NB4 (cell line): ENCODE measurements at regions not wholly inside any gene's neighbourhood (a gene's known extent, or its start where the extent isn't known, plus 50 kb on each side); places are given as distances from the start of the nearest gene placed in this dataset.
"Not testable (repeated sequence)": the region's sequence is repeated elsewhere in the genome, so short reads cannot be mapped to it uniquely, and the experiment has no call there.

Source experiments
- DNase-seq: peaks from one replicate; pipeline ENCODE4 v3.0.0; 2010; ENCODE audit warnings: low read depth
- H3K4me3 ChIP-seq: one replicate; pipeline ENCODE4 v1.5.1; 2011; ENCODE audit warnings: mild to moderate bottlenecking, low read depth, low read length, moderate library complexity
- MYC ChIP-seq: IDR thresholded peaks from 2 replicates; pipeline ENCODE4 v1.6.1; 2011; ENCODE audit warnings: low read depth, low read length
- POLR2A ChIP-seq: IDR thresholded peaks from 2 replicates; pipeline ENCODE4 v1.6.1; 2011; ENCODE audit warnings: mild to moderate bottlenecking; ENCODE audit not compliant: insufficient read length; ENCODE audit errors: extremely low read depth
- TF ChIP-seq, protein P1 (sequence below): IDR thresholded peaks from one replicate; pipeline ENCODE4 v1.5.1; 2012; ENCODE audit warnings: low read depth, low read length
- TF ChIP-seq, protein P2 (sequence below): IDR thresholded peaks from 2 replicates; pipeline ENCODE4 v1.6.1; 2011; ENCODE audit warnings: low read depth, low read length

DNA sequence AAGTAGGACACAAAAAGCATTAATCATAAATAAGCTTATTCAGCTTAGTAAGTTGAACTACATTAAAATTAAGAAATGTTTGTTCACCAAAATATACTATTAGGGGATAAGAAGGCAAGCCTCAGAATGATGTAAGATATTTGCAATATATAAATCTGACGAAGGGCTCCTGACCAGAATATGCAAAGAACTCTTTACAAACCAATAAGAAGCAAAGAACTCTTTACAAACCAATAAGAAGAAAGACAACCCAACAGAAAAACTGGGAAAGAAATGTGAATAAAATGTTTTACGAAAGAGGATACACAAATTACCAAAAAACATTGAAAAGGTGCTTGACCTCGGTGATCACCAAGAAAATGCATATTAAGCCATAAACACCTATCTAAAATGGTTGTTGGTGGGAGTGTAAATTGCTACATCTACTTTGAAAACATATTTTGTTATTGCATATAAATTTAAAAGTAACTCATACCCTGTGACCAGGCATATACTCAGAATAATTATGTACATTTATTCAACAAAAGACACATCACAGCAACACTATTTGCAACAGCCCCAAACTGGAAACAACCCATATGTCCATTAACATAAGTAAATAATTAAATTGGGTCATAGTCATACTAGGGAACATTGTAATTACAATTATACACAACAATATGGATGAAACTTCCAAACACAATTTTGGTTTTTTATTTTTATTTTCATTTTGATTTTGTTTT is 83.3 kb upstream of the CTBP2 start:
- TF ChIP-seq POLR2A: no peak
- TF ChIP-seq, protein P1, sequence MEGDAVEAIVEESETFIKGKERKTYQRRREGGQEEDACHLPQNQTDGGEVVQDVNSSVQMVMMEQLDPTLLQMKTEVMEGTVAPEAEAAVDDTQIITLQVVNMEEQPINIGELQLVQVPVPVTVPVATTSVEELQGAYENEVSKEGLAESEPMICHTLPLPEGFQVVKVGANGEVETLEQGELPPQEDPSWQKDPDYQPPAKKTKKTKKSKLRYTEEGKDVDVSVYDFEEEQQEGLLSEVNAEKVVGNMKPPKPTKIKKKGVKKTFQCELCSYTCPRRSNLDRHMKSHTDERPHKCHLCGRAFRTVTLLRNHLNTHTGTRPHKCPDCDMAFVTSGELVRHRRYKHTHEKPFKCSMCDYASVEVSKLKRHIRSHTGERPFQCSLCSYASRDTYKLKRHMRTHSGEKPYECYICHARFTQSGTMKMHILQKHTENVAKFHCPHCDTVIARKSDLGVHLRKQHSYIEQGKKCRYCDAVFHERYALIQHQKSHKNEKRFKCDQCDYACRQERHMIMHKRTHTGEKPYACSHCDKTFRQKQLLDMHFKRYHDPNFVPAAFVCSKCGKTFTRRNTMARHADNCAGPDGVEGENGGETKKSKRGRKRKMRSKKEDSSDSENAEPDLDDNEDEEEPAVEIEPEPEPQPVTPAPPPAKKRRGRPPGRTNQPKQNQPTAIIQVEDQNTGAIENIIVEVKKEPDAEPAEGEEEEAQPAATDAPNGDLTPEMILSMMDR: no peak
- TF ChIP-seq MYC: no peak
- TF ChIP-seq, protein P2, sequence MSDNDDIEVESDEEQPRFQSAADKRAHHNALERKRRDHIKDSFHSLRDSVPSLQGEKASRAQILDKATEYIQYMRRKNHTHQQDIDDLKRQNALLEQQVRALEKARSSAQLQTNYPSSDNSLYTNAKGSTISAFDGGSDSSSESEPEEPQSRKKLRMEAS: no peak
- DNase-seq: no peak
- H3K4me3 ChIP-seq: no peak overlapping the region

DNA sequence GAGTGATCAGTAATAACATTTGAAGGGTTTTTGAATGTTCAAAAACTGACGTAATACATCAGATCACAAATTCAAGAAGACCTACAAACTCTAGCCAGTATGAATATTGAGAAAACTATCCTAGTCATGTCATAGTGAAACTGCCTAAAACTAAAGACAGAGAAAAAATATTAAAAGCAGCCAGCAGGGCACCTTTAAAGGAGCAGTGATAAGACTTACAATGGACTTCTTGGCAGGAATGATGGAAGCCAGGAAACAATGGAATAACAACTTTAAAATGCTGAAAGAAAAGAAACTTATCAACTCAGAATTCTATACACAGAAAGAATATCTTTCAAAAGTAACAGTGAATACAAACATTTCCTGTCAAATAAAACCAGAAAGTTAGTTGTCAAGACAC is 78.3 kb upstream of the CTBP2 start:
- TF ChIP-seq, protein P2: no peak
- no peak for TF ChIP-seq POLR2A
- TF ChIP-seq, protein P1: no peak
- TF ChIP-seq MYC: no peak
- no peak for DNase-seq

DNA sequence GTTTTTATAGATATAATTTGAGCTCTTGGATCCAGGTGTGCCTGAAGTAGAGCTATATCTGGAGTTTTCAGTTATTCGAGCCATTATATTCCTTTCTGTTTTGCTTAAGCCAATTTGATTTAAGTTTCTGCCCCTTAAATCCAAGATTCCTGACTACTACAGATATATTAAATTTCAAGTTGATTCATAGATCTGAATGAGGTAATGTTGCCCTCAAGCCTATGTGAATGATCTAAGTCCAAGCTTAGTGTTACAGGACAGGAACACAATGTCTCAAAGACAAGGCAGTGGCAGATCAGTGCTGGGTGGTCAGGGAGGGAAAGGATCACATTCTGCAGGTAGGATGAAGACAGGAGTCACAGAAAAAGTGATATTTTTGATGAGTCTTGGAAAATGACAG is 75.7 kb upstream of the CTBP2 start:
- no peak for DNase-seq
- TF ChIP-seq, protein P2: no peak
- no peak for TF ChIP-seq POLR2A
- H3K4me3 ChIP-seq: no peak overlapping the region

More for the DNA sequence above, 78.3 kb upstream of the CTBP2 start:
- H3K4me3 ChIP-seq: no peak overlapping the region

DNA sequence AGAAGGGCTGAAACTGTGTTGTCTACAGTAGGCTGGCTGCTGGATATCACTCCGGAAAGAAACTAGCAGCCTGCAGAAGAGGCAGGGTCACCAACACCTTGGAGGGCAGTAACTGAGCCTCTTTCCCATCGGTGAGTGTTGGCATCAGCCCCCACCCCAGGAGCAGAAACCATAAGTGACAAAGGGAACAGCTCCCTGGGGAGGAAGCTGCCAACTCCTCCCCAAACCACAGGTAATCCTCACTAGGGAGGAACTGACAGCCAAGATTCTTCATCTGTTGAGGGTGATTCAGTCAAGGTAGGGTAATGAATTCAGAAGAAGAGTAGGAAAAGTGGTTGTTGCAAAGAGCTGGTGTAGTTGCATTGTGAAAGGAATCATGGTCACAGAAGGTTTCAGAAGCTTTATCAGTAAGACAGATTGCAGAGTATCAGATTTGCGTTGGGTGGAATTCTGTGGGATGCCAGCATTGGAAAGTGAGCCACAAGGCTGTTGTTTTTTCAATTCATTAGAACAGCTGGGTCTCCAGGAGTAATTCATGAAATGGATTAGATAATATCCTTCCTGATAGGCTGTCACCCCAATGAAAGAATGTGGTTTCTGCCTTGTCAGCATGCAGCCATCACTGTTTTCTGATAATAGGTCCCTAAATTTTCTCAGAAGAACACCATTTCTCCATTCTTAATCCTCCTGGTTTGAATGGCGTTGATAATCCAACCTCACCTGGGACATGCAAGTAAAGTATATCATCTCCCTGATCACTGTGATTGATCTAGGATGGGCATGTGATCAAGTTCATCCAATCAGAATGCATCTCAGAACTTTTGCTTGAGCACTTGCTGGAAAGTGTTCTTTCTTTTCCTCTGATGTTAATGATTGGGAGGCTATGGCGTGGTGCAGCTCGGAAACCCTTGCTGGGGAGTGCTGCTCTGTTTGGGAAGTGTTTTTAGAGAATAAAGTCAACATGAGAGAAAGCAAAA is 75.0 kb upstream of the CTBP2 start:
- H3K4me3 ChIP-seq: no peak overlapping the region
- DNase-seq: peak; percentile 32

DNA sequence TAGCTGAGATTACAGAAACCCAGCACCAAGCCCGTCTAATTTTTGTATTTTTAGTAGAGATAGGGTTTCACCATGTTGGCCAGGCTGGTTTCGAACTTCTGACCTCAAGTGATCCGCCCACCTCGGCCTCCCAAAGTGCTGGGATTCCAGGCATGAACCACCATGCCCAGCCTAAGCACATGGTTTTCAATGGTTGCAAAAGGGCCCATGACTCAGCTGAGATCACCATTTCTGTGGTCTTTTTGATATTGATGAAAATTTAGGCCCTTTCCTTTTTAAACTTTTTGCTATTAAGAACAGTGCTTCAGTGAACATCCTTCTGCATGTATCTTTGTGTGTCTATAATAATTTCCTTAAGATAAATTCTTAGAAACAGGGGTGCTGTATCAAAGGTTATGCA is 74.2 kb upstream of the CTBP2 start:
- DNase-seq, H3K4me3 ChIP-seq: not testable (repeated sequence)

More for the DNA sequence above, 75.0 kb upstream of the CTBP2 start:
- TF ChIP-seq, protein P2: no peak
- TF ChIP-seq, protein P1: no peak
- TF ChIP-seq MYC: no peak
- no peak for TF ChIP-seq POLR2A

DNA sequence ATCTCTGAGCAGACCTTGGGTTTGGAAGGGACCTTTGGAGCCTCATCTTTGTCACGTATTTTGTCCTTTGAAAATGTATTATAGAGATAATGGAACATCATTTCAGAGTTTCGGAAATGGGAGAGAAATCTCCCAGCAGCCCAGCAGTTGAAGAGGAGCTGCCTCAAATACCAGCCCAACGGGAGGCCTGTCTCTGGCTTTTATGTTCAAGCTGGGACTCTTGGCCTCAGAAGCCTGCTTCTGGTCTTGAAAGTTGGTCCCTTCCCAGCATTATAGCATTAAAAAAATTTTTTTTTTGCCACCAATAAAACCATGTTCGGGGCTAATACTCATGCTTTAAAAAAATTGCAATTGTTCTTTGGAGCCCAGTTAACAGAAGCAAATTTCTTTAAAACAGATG is 73.4 kb upstream of the CTBP2 start:
- DNase-seq: no peak
- no peak overlapping the region for H3K4me3 ChIP-seq
- TF ChIP-seq, protein P1: no peak
- no peak for TF ChIP-seq MYC
- TF ChIP-seq, protein P2: no peak
- TF ChIP-seq POLR2A: no peak
